Stomach (tissue), 8 donors: ENCODE measurements at regions not wholly inside any gene's neighbourhood (a gene's known extent, or its start where the extent isn't known, plus 50 kb on each side); places are given as distances from the start of the nearest gene placed in this dataset.

ENCODE experiments used
- DNase-seq, 2 donors: peaks; one replicate each; pipeline versions ENCODE4 v3.0.0 to v3.0.0-alpha.2; 2013 to 2019
- H3K27ac ChIP-seq, 5 donors: fragments of 200-600 bp in 4 of 5; sonication (generic) in 4 of 5; one replicate each; pipeline ENCODE4 v1.5.1; 2013 to 2019; ENCODE audit warnings: mild to moderate bottlenecking in 1 of 5, moderate library complexity in 1 of 5
- H3K27me3 ChIP-seq, 3 donors: fragments of 200-600 bp; sonication (generic); one replicate each; pipeline ENCODE4 v1.5.1; 2017 to 2019; ENCODE audit warnings: mixed run types in 1 of 3
- H3K36me3 ChIP-seq, 4 donors: fragments of 200-600 bp; sonication (generic); 1 replicate in 3 of 4; 2 replicates in 1 of 4; pipeline ENCODE4 v1.5.1; 2016 to 2019
- H3K4me1 ChIP-seq, 4 donors: fragments of 200-600 bp; sonication (generic); one replicate each; pipeline ENCODE4 v1.5.1; 2016 to 2019
- H3K4me3 ChIP-seq, 4 donors: fragments of 200-600 bp; sonication (generic) in 3 of 4; one replicate each; pipeline ENCODE4 v1.5.1; 2016 to 2019; ENCODE audit warnings: mild to moderate bottlenecking in 1 of 4
- H3K9me3 ChIP-seq, 4 donors: fragments of 200-600 bp; sonication (generic); one replicate each; pipeline ENCODE4 v1.5.1; 2016 to 2019
- EP300 ChIP-seq: sonication (generic); formaldehyde crosslinking; IDR thresholded peaks from one replicate; pipeline ENCODE4 v1.6.1; 2017; ENCODE audit warnings: antibody characterized with exemption
- POLR2A ChIP-seq, 4 donors: fragments of 450-650 bp; IDR thresholded peaks; one replicate each; pipeline ENCODE4 v1.6.1; 2016; ENCODE audit warnings: antibody characterized with exemption in 4 of 4, control low read depth in 2 of 4, mild to moderate bottlenecking in 1 of 4, moderate library complexity in 1 of 4
- POLR2AphosphoS5 ChIP-seq, 3 donors: sonication (generic); formaldehyde crosslinking; IDR thresholded peaks; one replicate each; pipeline ENCODE4 v1.6.1; 2016; ENCODE audit warnings: antibody characterized with exemption in 3 of 3
- WGBS, 5 donors: extraction: QIAGEN DNeasy Blood & Tissue Kit in 3 of 5; methylation state at CpG; one replicate each; pipeline versions ENCODE4 v1.1.5 to v1.1.7; 2013 to 2018; 5-methylcytosine and 5-hydroxymethylcytosine counted together
- intact Hi-C: fragments of 100-400 bp; cut with DNase I; formaldehyde crosslinking; loops from one replicate; pipeline ENCODE4 v1.15.1; 2023; ENCODE audit warnings: low total_unique reads
- TF ChIP-seq, protein P1 (sequence below), 7 experiments: fragments of 450-650 bp in 4 of 7; fragments of 200-600 bp in 3 of 7; sonication (generic) in 3 of 7; IDR thresholded peaks; one replicate each; pipeline ENCODE4 v1.5.1; 2016 to 2019; ENCODE audit warnings: antibody characterized with exemption in 7 of 7, control low read depth in 2 of 7, mild to moderate bottlenecking in 1 of 7
- donor health status: healthy with polysubstance abuse.
- donor health status: Bipolar disorder and iron deficiency.
- donor health status: healthy.

GRCh38 chr7:131042269-131043160, 285.2 kb upstream of the MKLN1 start:
- TF ChIP-seq POLR2A (IDR thresholded peaks at IDR 0.05), result no peak
- no peak for TF ChIP-seq EP300
- TF ChIP-seq POLR2AphosphoS5 (IDR thresholded peaks at IDR 0.05), result no peak
- TF ChIP-seq, protein P1, sequence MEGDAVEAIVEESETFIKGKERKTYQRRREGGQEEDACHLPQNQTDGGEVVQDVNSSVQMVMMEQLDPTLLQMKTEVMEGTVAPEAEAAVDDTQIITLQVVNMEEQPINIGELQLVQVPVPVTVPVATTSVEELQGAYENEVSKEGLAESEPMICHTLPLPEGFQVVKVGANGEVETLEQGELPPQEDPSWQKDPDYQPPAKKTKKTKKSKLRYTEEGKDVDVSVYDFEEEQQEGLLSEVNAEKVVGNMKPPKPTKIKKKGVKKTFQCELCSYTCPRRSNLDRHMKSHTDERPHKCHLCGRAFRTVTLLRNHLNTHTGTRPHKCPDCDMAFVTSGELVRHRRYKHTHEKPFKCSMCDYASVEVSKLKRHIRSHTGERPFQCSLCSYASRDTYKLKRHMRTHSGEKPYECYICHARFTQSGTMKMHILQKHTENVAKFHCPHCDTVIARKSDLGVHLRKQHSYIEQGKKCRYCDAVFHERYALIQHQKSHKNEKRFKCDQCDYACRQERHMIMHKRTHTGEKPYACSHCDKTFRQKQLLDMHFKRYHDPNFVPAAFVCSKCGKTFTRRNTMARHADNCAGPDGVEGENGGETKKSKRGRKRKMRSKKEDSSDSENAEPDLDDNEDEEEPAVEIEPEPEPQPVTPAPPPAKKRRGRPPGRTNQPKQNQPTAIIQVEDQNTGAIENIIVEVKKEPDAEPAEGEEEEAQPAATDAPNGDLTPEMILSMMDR (IDR thresholded peaks at IDR 0.05), result no peak
- 70 to 74% (median 73%) methylated on average over 7 of the region's 7 CpGs for WGBS, 5 donors
- Histone ChIP-seq H3K4me1 (peaks cover 15 to 46% (median 36%) of the 10 kb centered on the region in 4 donors), H3K4me3 (no peak overlapping the region), H3K36me3 (peaks cover 0 to 10% (median 3%) of the 10 kb centered on the region in 4 donors), H3K27ac (no peak overlapping the region), H3K27me3 (no peaks in the 10 kb centered on the region), H3K9me3 (peaks cover 0 to 5% (median 0%) of the 10 kb centered on the region in 4 donors)
- no peak for DNase-seq
- intact Hi-C loops, result loop anchor here (10.0 kb wide), 1 partner anchor 148 kb away; no protein-coding TSS in a partner anchor

DNA sequence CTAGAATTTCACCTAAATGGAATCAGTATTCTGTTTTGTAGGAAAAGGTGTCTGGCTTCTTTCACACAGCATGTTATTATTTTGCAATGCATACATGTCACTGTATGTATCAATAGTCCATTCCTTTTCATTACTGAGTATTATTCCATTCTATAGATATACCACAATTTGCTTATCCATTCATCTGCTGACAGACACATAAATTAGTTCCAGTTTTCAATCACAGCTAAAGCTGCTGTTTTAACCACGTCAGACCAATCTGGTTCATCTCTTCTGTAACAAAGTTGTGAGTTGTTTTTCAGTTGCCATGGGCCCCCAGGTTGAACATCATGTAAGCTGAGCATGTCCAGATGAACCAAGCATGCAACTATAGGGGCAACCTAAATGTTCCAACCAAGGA, 282.1 kb upstream of the MKLN1 start:
- intact Hi-C loops, result loop anchor here (10.0 kb wide), 1 partner anchor 151 kb away; no protein-coding TSS in a partner anchor

DNA sequence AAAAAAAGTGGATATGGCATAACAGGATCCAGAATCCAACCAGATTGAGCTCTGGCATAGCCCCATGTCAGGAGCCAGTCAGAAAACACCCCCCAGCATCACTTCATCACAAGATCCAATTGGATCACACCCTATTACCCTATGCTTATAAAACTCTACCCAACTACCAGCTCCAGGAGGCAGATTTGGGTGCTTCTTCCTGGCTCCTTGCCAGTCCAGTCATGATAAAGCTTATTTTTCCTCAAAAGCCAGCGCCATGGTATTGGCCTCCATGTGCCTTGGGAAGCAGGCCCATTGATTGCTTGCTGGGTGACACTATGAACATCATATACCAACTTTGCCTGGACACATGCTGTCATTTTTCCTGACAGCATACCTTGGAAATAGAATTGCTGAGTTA, 281.4 kb upstream of the MKLN1 start:
- no peak overlapping the region for H3K27ac ChIP-seq
- H3K4me1 ChIP-seq, result peaks cover 11 to 45% (median 35%) of the 10 kb centered on the region in 4 donors
- H3K4me3 ChIP-seq, result no peak overlapping the region
- H3K36me3 ChIP-seq, result peaks cover 0 to 31% (median 23%) of the 10 kb centered on the region in 4 donors
- no peaks in the 10 kb centered on the region for H3K27me3 ChIP-seq
- no peak for DNase-seq
- peaks cover 0 to 5% (median 0%) of the 10 kb centered on the region in 4 donors for H3K9me3 ChIP-seq
- WGBS, 5 donors, result 94 to 100% (median 97%) methylated on average over 1 of the region's 1 CpG
- intact Hi-C loops, result loop anchor here (10.0 kb wide), 1 partner anchor 151 kb away; no protein-coding TSS in a partner anchor
- no peak for TF ChIP-seq EP300
- TF ChIP-seq POLR2A (IDR thresholded peaks at IDR 0.05), result no peak
- TF ChIP-seq, protein P1 (IDR thresholded peaks at IDR 0.05), result no peak
- TF ChIP-seq POLR2AphosphoS5 (IDR thresholded peaks at IDR 0.05), result no peak

More for the DNA sequence above, 282.1 kb upstream of the MKLN1 start:
- H3K36me3 ChIP-seq, result peaks cover 0 to 26% (median 21%) of the 10 kb centered on the region in 4 donors
- WGBS, 5 donors, result 83 to 96% (median 93%) methylated on average over 1 of the region's 1 CpG
- no peak for TF ChIP-seq EP300
- TF ChIP-seq POLR2AphosphoS5 (IDR thresholded peaks at IDR 0.05), result no peak
- no peak for TF ChIP-seq POLR2A (IDR thresholded peaks at IDR 0.05)
- DNase-seq, result no peak
- H3K27ac ChIP-seq, result no peak overlapping the region
- peaks cover 0 to 5% (median 0%) of the 10 kb centered on the region in 4 donors for H3K9me3 ChIP-seq
- H3K4me1 ChIP-seq, result peaks cover 14 to 47% (median 34%) of the 10 kb centered on the region in 4 donors
- no peaks in the 10 kb centered on the region for H3K27me3 ChIP-seq
- H3K4me3 ChIP-seq, result no peak overlapping the region

DNA sequence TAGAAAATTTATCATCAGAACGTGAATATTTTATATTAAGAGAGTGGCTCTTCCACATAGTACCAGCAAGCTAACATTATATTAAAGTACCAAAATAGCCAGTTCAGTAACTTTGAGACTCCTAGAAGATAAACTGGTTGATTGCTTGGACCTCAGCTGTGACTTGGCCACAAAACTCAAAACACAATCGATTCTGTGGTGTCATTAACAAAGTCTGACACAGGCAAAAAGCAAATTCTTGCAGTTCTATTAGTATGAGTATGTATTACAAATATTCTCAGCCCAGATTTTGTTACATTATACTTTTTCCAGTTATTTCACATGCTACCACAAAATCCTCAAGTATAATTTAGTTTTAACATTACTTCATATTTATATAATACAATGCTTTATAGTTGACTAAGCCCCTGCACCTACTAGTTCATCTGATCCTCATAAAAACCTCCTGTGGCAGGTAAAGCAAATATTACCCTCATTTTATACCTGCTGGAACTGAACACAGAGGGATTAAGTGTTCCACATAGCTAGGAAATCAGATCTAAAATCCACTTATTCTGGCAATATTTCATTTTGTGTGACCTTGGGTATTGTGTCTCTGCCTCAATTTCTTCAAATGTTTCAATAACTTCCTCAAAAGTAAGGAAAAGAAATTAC, 279.9 kb upstream of the MKLN1 start:
- 67 to 74% (median 72%) methylated on average over 2 of the region's 2 CpGs for WGBS, 5 donors
- no peak overlapping the region for H3K4me3 ChIP-seq
- H3K4me1 ChIP-seq, result peaks cover 17 to 50% (median 34%) of the 10 kb centered on the region in 4 donors
- peaks cover 0 to 5% (median 0%) of the 10 kb centered on the region in 4 donors for H3K9me3 ChIP-seq
- TF ChIP-seq POLR2A (IDR thresholded peaks at IDR 0.05), result no peak
- no peak for TF ChIP-seq POLR2AphosphoS5 (IDR thresholded peaks at IDR 0.05)
- TF ChIP-seq EP300, result no peak
- TF ChIP-seq, protein P1 (IDR thresholded peaks at IDR 0.05), result no peak
- intact Hi-C loops, result loop anchor here (10.0 kb wide), 1 partner anchor 153 kb away; no protein-coding TSS in a partner anchor
- H3K36me3 ChIP-seq, result peaks cover 0 to 38% (median 23%) of the 10 kb centered on the region in 4 donors
- H3K27ac ChIP-seq, result no peak overlapping the region
- no peaks in the 10 kb centered on the region for H3K27me3 ChIP-seq
- DNase-seq, result no peak
